ENCODE measurements at regions not wholly inside any gene's neighbourhood (a gene's known extent, or its start where the extent isn't known, plus 50 kb on each side); places are given as distances from the start of the nearest gene placed in this dataset.

DNA sequence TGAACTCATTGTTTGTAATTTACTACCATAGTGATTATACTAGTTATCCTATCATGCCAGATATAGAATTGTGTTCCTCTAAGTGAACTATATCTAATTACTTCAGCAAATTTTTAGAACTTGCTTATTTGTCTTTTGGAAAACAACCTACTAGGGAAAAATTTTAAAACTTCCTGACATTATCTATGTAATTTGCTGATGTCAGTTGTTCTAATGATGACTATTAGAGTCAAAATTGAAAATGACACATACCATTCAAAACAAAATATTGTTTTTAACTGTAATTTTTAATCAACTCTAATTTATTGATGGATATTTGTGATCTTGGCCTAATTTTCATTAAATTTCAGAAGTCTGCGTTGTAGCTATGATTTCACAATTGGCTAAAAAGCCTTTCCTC, 106.7 kb upstream of the ROBO2 start:
- Histone ChIP-seq H3K4me3 (ENCODE audit: insufficient read depth in 1 of 2, low read depth in 1 of 2, low read length in 2 of 2) (no peak overlapping the region), H2BK12ac (ENCODE audit: low read length in 2 of 2) (no peak overlapping the region), H3K14ac (ENCODE audit: low read length in 2 of 2) (no peak overlapping the region), H3K9ac (ENCODE audit: low read length) (no peak overlapping the region), H3K27ac (ENCODE audit: low read length, poor library complexity, severe bottlenecking) (no peak overlapping the region), H3K4me2 (ENCODE audit: low read length, poor library complexity, severe bottlenecking) (no peak overlapping the region), H3K27me3 (ENCODE audit: control insufficient read depth in 1 of 2, insufficient read depth in 1 of 2, low read length in 2 of 2) (no peaks in the 10 kb centered on the region), H3K4ac (ENCODE audit: low read depth in 1 of 2, low read length in 2 of 2) (no peak overlapping the region), H2AFZ (ENCODE audit: low read depth, low read length) (no peak overlapping the region), H3K79me1 (replicated peaks; ENCODE audit: low read length, poor library complexity, severe bottlenecking) (no peaks in the 10 kb centered on the region), H3K18ac (ENCODE audit: low read depth in 1 of 2, low read length in 2 of 2) (no peak overlapping the region), H3K9me3 (ENCODE audit: control insufficient read depth, low read length) (no peaks in the 10 kb centered on the region), H3K23ac (ENCODE audit: low read length in 2 of 2) (no peak overlapping the region), H3K36me3 (ENCODE audit: control insufficient read depth in 1 of 2, insufficient read depth in 2 of 2, low read depth in 1 of 2, low read length in 2 of 2) (no peaks in the 10 kb centered on the region), H3K4me1 (ENCODE audit: control insufficient read depth, insufficient read depth, low read depth, low read length) (no peaks in the 10 kb centered on the region), H4K8ac (ENCODE audit: low read length) (no peak overlapping the region), H2BK120ac (ENCODE audit: low read depth, low read length) (no peak overlapping the region), H2AK5ac (ENCODE audit: low read length, severe bottlenecking) (no peak overlapping the region), H4K91ac (ENCODE audit: low read length) (no peak overlapping the region), H2BK15ac (ENCODE audit: low read depth, poor library complexity, severe bottlenecking) (no peak overlapping the region), H2BK5ac (ENCODE audit: low read depth, low read length, poor library complexity, severe bottlenecking) (no peak overlapping the region)
- DNase-seq: no peak
- WGBS: no CpG with 5 or more reads among the region's 1 CpG

DNA sequence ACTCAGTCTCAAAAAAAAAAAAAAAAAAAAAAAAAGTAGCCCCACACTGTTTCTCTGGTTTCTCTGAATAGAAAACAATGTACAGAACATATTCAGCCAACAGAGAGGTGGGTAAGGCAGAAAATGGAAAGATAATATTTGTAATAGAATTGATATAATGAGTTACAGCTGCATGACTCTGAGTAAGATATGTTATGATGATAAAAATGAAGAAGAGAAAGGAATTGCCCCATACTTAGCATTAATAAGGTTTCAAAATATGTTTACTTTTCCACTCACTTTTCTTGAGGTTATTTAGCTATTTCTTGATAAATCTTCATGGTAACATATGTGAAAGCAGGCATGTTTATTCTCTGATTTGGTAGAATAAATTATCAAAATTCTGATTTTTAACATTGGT, 100.9 kb upstream of the ROBO2 start:
- no peak overlapping the region for H3K27ac ChIP-seq (ENCODE audit: low read length, poor library complexity, severe bottlenecking)
- H3K79me1 ChIP-seq (replicated peaks; ENCODE audit: low read length, poor library complexity, severe bottlenecking): no peaks in the 10 kb centered on the region
- no peak overlapping the region for H2BK5ac ChIP-seq (ENCODE audit: low read depth, low read length, poor library complexity, severe bottlenecking)
- H3K14ac ChIP-seq (ENCODE audit: low read length in 2 of 2): no peak overlapping the region
- no peak overlapping the region for H2BK15ac ChIP-seq (ENCODE audit: low read depth, poor library complexity, severe bottlenecking)
- H4K8ac ChIP-seq (ENCODE audit: low read length): no peak overlapping the region
- no peak overlapping the region for H2BK12ac ChIP-seq (ENCODE audit: low read length in 2 of 2)
- H3K4me2 ChIP-seq (ENCODE audit: low read length, poor library complexity, severe bottlenecking): no peak overlapping the region
- no peaks in the 10 kb centered on the region for H3K36me3 ChIP-seq (ENCODE audit: control insufficient read depth in 1 of 2, insufficient read depth in 2 of 2, low read depth in 1 of 2, low read length in 2 of 2)
- no peak for DNase-seq
- no peak overlapping the region for H3K4me3 ChIP-seq (ENCODE audit: insufficient read depth in 1 of 2, low read depth in 1 of 2, low read length in 2 of 2)
- H3K9me3 ChIP-seq (ENCODE audit: control insufficient read depth, low read length): peaks cover 7% of the 10 kb centered on the region
- H3K9ac ChIP-seq (ENCODE audit: low read length): no peak overlapping the region
- H2BK120ac ChIP-seq (ENCODE audit: low read depth, low read length): no peak overlapping the region
- no peak overlapping the region for H3K23ac ChIP-seq (ENCODE audit: low read length in 2 of 2)
- H3K18ac ChIP-seq (ENCODE audit: low read depth in 1 of 2, low read length in 2 of 2): no peak overlapping the region
- H3K27me3 ChIP-seq (ENCODE audit: control insufficient read depth in 1 of 2, insufficient read depth in 1 of 2, low read length in 2 of 2): no peaks in the 10 kb centered on the region
- H3K4ac ChIP-seq (ENCODE audit: low read depth in 1 of 2, low read length in 2 of 2): no peak overlapping the region
- H2AFZ ChIP-seq (ENCODE audit: low read depth, low read length): no peak overlapping the region
- H2AK5ac ChIP-seq (ENCODE audit: low read length, severe bottlenecking): no peak overlapping the region
- no peak overlapping the region for H4K91ac ChIP-seq (ENCODE audit: low read length)
- no peaks in the 10 kb centered on the region for H3K4me1 ChIP-seq (ENCODE audit: control insufficient read depth, insufficient read depth, low read depth, low read length)

DNA sequence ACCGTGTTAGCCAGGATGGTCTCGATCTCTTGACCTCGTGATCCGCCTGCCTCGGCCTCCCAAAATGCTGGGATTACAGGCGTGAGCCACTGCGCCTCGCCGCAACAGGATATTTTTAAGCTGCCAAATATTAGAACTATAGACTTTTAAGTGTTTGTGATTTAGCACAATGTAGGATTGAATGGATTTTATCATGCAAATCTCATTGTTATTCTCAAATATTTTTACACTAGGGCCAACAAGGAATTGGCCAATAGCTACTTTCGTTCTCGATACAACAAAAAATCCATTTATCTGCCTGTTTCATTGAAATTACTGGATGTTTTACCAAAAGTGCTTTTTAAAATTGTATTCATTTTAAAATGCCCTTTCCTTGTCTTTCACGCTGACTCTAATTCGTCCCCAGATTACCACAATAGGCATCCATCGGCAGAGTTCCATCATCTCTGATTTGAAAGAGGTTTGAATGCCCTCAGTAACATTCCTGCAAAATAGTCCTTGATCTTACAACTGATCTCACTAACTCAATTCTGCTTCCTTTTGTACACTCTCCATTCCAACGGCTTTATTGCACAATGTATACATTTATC, 99.6 kb upstream of the ROBO2 start:
- Histone ChIP-seq H2AK5ac (ENCODE audit: low read length, severe bottlenecking) (no peak overlapping the region), H4K8ac (ENCODE audit: low read length) (no peak overlapping the region), H2AFZ (ENCODE audit: low read depth, low read length) (no peak overlapping the region), H3K36me3 (ENCODE audit: control insufficient read depth in 1 of 2, insufficient read depth in 2 of 2, low read depth in 1 of 2, low read length in 2 of 2) (no peaks in the 10 kb centered on the region), H4K91ac (ENCODE audit: low read length) (no peak overlapping the region), H3K79me1 (replicated peaks; ENCODE audit: low read length, poor library complexity, severe bottlenecking) (no peaks in the 10 kb centered on the region), H2BK5ac (ENCODE audit: low read depth, low read length, poor library complexity, severe bottlenecking) (no peak overlapping the region), H3K9ac (ENCODE audit: low read length) (no peak overlapping the region), H3K14ac (ENCODE audit: low read length in 2 of 2) (no peak overlapping the region), H3K4me1 (ENCODE audit: control insufficient read depth, insufficient read depth, low read depth, low read length) (no peaks in the 10 kb centered on the region), H3K27ac (ENCODE audit: low read length, poor library complexity, severe bottlenecking) (no peak overlapping the region), H3K4ac (ENCODE audit: low read depth in 1 of 2, low read length in 2 of 2) (no peak overlapping the region), H2BK120ac (ENCODE audit: low read depth, low read length) (no peak overlapping the region), H3K18ac (ENCODE audit: low read depth in 1 of 2, low read length in 2 of 2) (no peak overlapping the region), H3K9me3 (ENCODE audit: control insufficient read depth, low read length) (peaks cover 7% of the 10 kb centered on the region), H3K4me3 (ENCODE audit: insufficient read depth in 1 of 2, low read depth in 1 of 2, low read length in 2 of 2) (no peak overlapping the region), H2BK15ac (ENCODE audit: low read depth, poor library complexity, severe bottlenecking) (no peak overlapping the region), H3K27me3 (ENCODE audit: control insufficient read depth in 1 of 2, insufficient read depth in 1 of 2, low read length in 2 of 2) (no peaks in the 10 kb centered on the region), H3K4me2 (ENCODE audit: low read length, poor library complexity, severe bottlenecking) (no peak overlapping the region), H2BK12ac (ENCODE audit: low read length in 2 of 2) (no peak overlapping the region), H3K23ac (ENCODE audit: low read length in 2 of 2) (no peak overlapping the region)
- 93% methylated on average over 5 of the region's 15 CpGs for WGBS
- no peak for DNase-seq

DNA sequence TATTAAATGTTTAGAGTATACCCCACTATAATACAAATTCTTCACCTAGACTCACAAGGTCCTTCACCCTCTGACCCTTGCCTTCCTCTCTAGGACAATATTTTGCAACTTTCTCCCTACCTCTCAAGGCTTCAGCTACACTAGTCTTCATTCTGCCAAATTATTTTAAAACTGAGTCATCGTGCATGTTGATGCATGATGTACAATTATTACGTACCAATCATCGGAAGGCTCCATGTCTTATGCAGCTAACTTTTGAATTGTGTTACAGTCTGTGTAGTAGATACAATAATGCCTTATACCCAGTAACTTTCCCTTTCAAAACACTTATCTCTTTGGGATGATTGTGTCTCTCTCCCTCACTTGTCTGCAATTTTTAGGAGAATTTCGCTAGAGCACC, 98.5 kb upstream of the ROBO2 start:
- Histone ChIP-seq H3K23ac (ENCODE audit: low read length in 2 of 2) (no peak overlapping the region), H3K79me1 (replicated peaks; ENCODE audit: low read length, poor library complexity, severe bottlenecking) (no peaks in the 10 kb centered on the region), H3K27me3 (ENCODE audit: control insufficient read depth in 1 of 2, insufficient read depth in 1 of 2, low read length in 2 of 2) (no peaks in the 10 kb centered on the region), H3K14ac (ENCODE audit: low read length in 2 of 2) (no peak overlapping the region), H2AK5ac (ENCODE audit: low read length, severe bottlenecking) (no peak overlapping the region), H3K4ac (ENCODE audit: low read depth in 1 of 2, low read length in 2 of 2) (no peak overlapping the region), H3K4me3 (ENCODE audit: insufficient read depth in 1 of 2, low read depth in 1 of 2, low read length in 2 of 2) (no peak overlapping the region), H4K91ac (ENCODE audit: low read length) (no peak overlapping the region), H3K9ac (ENCODE audit: low read length) (no peak overlapping the region), H4K8ac (ENCODE audit: low read length) (no peak overlapping the region), H2BK15ac (ENCODE audit: low read depth, poor library complexity, severe bottlenecking) (no peak overlapping the region), H3K18ac (ENCODE audit: low read depth in 1 of 2, low read length in 2 of 2) (no peak overlapping the region), H3K36me3 (ENCODE audit: control insufficient read depth in 1 of 2, insufficient read depth in 2 of 2, low read depth in 1 of 2, low read length in 2 of 2) (no peaks in the 10 kb centered on the region), H3K4me1 (ENCODE audit: control insufficient read depth, insufficient read depth, low read depth, low read length) (no peaks in the 10 kb centered on the region), H2BK5ac (ENCODE audit: low read depth, low read length, poor library complexity, severe bottlenecking) (no peak overlapping the region), H2BK12ac (ENCODE audit: low read length in 2 of 2) (no peak overlapping the region), H3K27ac (ENCODE audit: low read length, poor library complexity, severe bottlenecking) (no peak overlapping the region), H2BK120ac (ENCODE audit: low read depth, low read length) (no peak overlapping the region), H2AFZ (ENCODE audit: low read depth, low read length) (no peak overlapping the region), H3K9me3 (ENCODE audit: control insufficient read depth, low read length) (peaks cover 7% of the 10 kb centered on the region), H3K4me2 (ENCODE audit: low read length, poor library complexity, severe bottlenecking) (no peak overlapping the region)
- 96% methylated on average over 4 of the region's 4 CpGs for WGBS
- DNase-seq: no peak

Data from mesenchymal stem cell (in vitro differentiated cells and primary cell).